NCI-H82 treated with DMSO at 0.1 percent for 48 hours (cell line): ENCODE measurements at regions not wholly inside any gene's neighbourhood (a gene's known extent, or its start where the extent isn't known, plus 50 kb on each side); places are given as distances from the start of the nearest gene placed in this dataset.

Source experiments
- DNase-seq: peaks from one replicate; lab custom pipeline; 2025; ENCODE audit not compliant: unreplicated experiment; lab: John Stamatoyannopoulos, UW

GRCh38 chr2:120809151-120809550, 73.5 kb downstream of the GLI2 start:
- no peak for DNase-seq

GRCh38 chr2:120809609-120810440, 74.2 kb downstream of the GLI2 start:
- no peak for DNase-seq

- DNase-seq = no peak
Measured at GRCh38 chr2:120810639-120811038, 75.0 kb downstream of the GLI2 start.

GRCh38 chr2:120812866-120813265, 77.2 kb downstream of the GLI2 start:
- DNase-seq = no peak

GRCh38 chr2:120814352-120814751, 78.7 kb downstream of the GLI2 start:
- DNase-seq = no peak

- DNase-seq = no peak
Measured at GRCh38 chr2:120815292-120815691, 79.6 kb downstream of the GLI2 start.

GRCh38 chr2:120817136-120817955, 81.7 kb downstream of the GLI2 start:
- DNase-seq = no peak

- DNase-seq = no peak
Measured at GRCh38 chr2:120817956-120818325, 82.3 kb downstream of the GLI2 start.

- no peak for DNase-seq
Measured at GRCh38 chr2:120818441-120818920, 82.8 kb downstream of the GLI2 start.

- no peak for DNase-seq
Measured at GRCh38 chr2:120819720-120820210, 84.1 kb downstream of the GLI2 start.

- peak; percentile 91 for DNase-seq
Measured at GRCh38 chr2:120820263-120820952, 84.7 kb downstream of the GLI2 start.

- no peak for DNase-seq
Measured at GRCh38 chr2:120820953-120821279, 85.2 kb downstream of the GLI2 start.

GRCh38 chr2:120821446-120822160, 85.9 kb downstream of the GLI2 start:
- DNase-seq = no peak

- no peak for DNase-seq
Measured at GRCh38 chr2:120822933-120823332, 87.3 kb downstream of the GLI2 start.

GRCh38 chr2:120823551-120823950, 87.9 kb downstream of the GLI2 start:
- DNase-seq = no peak

- no peak for DNase-seq
Measured at GRCh38 chr2:120824246-120824645, 88.6 kb downstream of the GLI2 start.

GRCh38 chr2:120825370-120826259, 89.9 kb downstream of the GLI2 start:
- DNase-seq = no peak

- DNase-seq = no peak
Measured at GRCh38 chr2:120826260-120826648, 90.6 kb downstream of the GLI2 start.

GRCh38 chr2:120826716-120827410, 91.2 kb downstream of the GLI2 start:
- no peak for DNase-seq
